Activated T-cell treated with anti-CD3 and anti-CD28 coated beads for 48 hours (primary cell): ENCODE measurements at regions not wholly inside any gene's neighbourhood (a gene's known extent, or its start where the extent isn't known, plus 50 kb on each side); places are given as distances from the start of the nearest gene placed in this dataset.
"Not testable (repeated sequence)": the region's sequence is repeated elsewhere in the genome, so short reads cannot be mapped to it uniquely, and the experiment has no call there.

Source experiments
- DNase-seq: peaks from one replicate; pipeline ENCODE4 v3.0.0-alpha.2; 2020; ENCODE audit warnings: low read depth

GRCh38 chr2:144931480-144931879, 411.6 kb upstream of the ZEB2 start:
- no peak for DNase-seq

GRCh38 chr2:144927429-144927828, 407.5 kb upstream of the ZEB2 start:
- DNase-seq = no peak

GRCh38 chr2:144925886-144926285, 406.0 kb upstream of the ZEB2 start:
- DNase-seq = no peak

GRCh38 chr2:144924827-144925226, 404.9 kb upstream of the ZEB2 start:
- no peak for DNase-seq

- DNase-seq = no peak
Measured at GRCh38 chr2:144922519-144922918, 402.6 kb upstream of the ZEB2 start.

GRCh38 chr2:144920755-144921530, 401.0 kb upstream of the ZEB2 start:
- no peak for DNase-seq

- DNase-seq = no peak
Measured at GRCh38 chr2:144914622-144915318, 394.9 kb upstream of the ZEB2 start.

GRCh38 chr2:144914113-144914512, 394.2 kb upstream of the ZEB2 start:
- no peak for DNase-seq

- DNase-seq = no peak
Measured at GRCh38 chr2:144912206-144912605, 392.3 kb upstream of the ZEB2 start.

- no peak for DNase-seq
Measured at GRCh38 chr2:144905956-144906355, 386.0 kb upstream of the ZEB2 start.

GRCh38 chr2:144904612-144905011, 384.7 kb upstream of the ZEB2 start:
- no peak for DNase-seq

- DNase-seq = not testable (repeated sequence)
Measured at GRCh38 chr2:144903045-144903444, 383.1 kb upstream of the ZEB2 start.

- DNase-seq = not testable (repeated sequence)
Measured at GRCh38 chr2:144901386-144901785, 381.5 kb upstream of the ZEB2 start.

- no peak for DNase-seq
Measured at GRCh38 chr2:144896341-144896740, 376.4 kb upstream of the ZEB2 start.

GRCh38 chr2:144894612-144895599, 375.0 kb upstream of the ZEB2 start:
- DNase-seq = no peak

GRCh38 chr2:144893464-144893863, 373.5 kb upstream of the ZEB2 start:
- no peak for DNase-seq

GRCh38 chr2:144890828-144891227, 370.9 kb upstream of the ZEB2 start:
- DNase-seq = no peak

- no peak for DNase-seq
Measured at GRCh38 chr2:144889348-144889747, 369.4 kb upstream of the ZEB2 start.

GRCh38 chr2:144886862-144887261, 366.9 kb upstream of the ZEB2 start:
- DNase-seq = no peak

GRCh38 chr2:144877893-144878292, 358.0 kb upstream of the ZEB2 start:
- DNase-seq = no peak

GRCh38 chr2:144876013-144876412, 356.1 kb upstream of the ZEB2 start:
- no peak for DNase-seq

GRCh38 chr2:144875290-144875969, 355.5 kb upstream of the ZEB2 start:
- no peak for DNase-seq
